ENCODE measurements at regions not wholly inside any gene's neighbourhood (a gene's known extent, or its start where the extent isn't known, plus 50 kb on each side); places are given as distances from the start of the nearest gene placed in this dataset.

DNA sequence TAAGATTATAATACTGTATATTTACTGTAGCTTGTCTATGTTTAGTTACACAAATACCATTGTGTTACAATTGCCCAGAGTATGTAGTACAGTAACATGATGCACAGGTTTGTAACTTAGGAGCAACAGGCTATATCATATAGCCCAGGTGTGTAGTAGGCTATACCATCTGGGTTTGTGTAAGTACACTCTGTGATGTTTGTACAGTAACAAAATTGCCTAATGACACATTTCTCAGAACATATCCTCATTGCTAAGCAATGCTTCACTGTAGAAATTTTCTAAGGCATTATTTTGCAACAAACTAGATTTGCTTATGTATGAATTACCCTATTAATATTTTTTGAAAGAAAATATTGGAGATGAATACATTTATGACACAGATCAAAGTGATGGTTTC lies 1390.9 kb downstream of the C4orf33 start:
- Histone ChIP-seq H3K27ac (ENCODE audit: low read length) (no peak overlapping the region), H4K20me1 (ENCODE audit: insufficient read depth) (no peaks in the 10 kb centered on the region), H3K4me3 (ENCODE audit: low read length) (no peak overlapping the region), H3K27me3 (ENCODE audit: insufficient read depth, low read depth, low read length) (no peaks in the 10 kb centered on the region), H2AFZ (ENCODE audit: low read depth, low read length) (no peak overlapping the region), H3K9ac (ENCODE audit: low read length) (no peak overlapping the region), H3K9me2 (ENCODE audit: insufficient read depth, low read length) (no peaks in the 10 kb centered on the region), H3K4me2 (ENCODE audit: low read length) (no peak overlapping the region), H3K36me3 (ENCODE audit: insufficient read depth, low read length) (no peaks in the 10 kb centered on the region), H3K79me2 (replicated peaks; ENCODE audit: insufficient read depth, low read length) (no peaks in the 10 kb centered on the region), H3F3A (ENCODE audit: insufficient read depth, low read length, poor library complexity, severe bottlenecking) (no peaks in the 10 kb centered on the region), H3K9me3 (ENCODE audit: low read length) (no peaks in the 10 kb centered on the region)
- TF ChIP-seq RAD21 (conservative IDR thresholded peaks at IDR 0.05) = no peak
- TF ChIP-seq MXI1 (conservative IDR thresholded peaks at IDR 0.05; ENCODE audit: poor library complexity, severe bottlenecking) = no peak
- TF ChIP-seq POLR2AphosphoS5 (IDR thresholded peaks at IDR 0.05) = no peak
- TF ChIP-seq SMC3 (conservative IDR thresholded peaks at IDR 0.05; ENCODE audit: poor library complexity) = no peak
- TF ChIP-seq REST (IDR thresholded peaks at IDR 0.05; ENCODE audit: borderline replicate concordance) = no peak
- no peak for TF ChIP-seq CTCF (IDR thresholded peaks at IDR 0.05; ENCODE audit: poor library complexity, severe bottlenecking)
- no peak for TF ChIP-seq TAF1 (IDR thresholded peaks at IDR 0.05; ENCODE audit: low read depth)
- TF ChIP-seq EP300 (conservative IDR thresholded peaks at IDR 0.05; ENCODE audit: poor library complexity, severe bottlenecking) = no peak
- no peak for TF ChIP-seq EZH2 (IDR thresholded peaks at IDR 0.05; ENCODE audit: borderline replicate concordance, insufficient read depth, low read length, poor library complexity, severe bottlenecking)

DNA sequence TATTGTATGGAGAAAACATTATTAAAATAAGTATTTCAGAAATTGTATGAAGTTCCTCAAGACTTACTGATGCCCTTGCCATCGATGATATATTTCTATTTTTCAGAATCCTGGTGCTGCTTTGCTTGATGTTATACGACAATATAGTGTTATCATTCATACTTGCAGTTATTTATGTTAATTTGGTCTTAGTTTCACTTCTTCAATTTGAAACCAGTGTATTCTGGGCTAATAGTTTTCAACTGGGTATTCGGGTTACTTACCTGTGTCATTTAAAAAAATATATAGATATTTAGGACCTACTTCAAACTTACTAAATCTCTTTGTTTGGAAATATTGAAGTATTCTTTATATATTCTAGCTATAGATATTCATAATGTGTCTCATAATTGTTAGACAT lies 1414.7 kb downstream of the C4orf33 start:
- Histone ChIP-seq H3K9me2 (ENCODE audit: insufficient read depth, low read length) (no peaks in the 10 kb centered on the region), H3K4me2 (ENCODE audit: low read length) (no peak overlapping the region), H3K36me3 (ENCODE audit: insufficient read depth, low read length) (no peaks in the 10 kb centered on the region), H2AFZ (ENCODE audit: low read depth, low read length) (no peak overlapping the region), H3K9ac (ENCODE audit: low read length) (no peak overlapping the region), H3K4me3 (ENCODE audit: low read length) (no peak overlapping the region), H3K27ac (ENCODE audit: low read length) (no peak overlapping the region), H3F3A (ENCODE audit: insufficient read depth, low read length, poor library complexity, severe bottlenecking) (no peaks in the 10 kb centered on the region), H3K27me3 (ENCODE audit: insufficient read depth, low read depth, low read length) (no peaks in the 10 kb centered on the region), H3K9me3 (ENCODE audit: low read length) (no peaks in the 10 kb centered on the region), H3K79me2 (replicated peaks; ENCODE audit: insufficient read depth, low read length) (no peaks in the 10 kb centered on the region), H4K20me1 (ENCODE audit: insufficient read depth) (no peaks in the 10 kb centered on the region)
- no peak for TF ChIP-seq REST (IDR thresholded peaks at IDR 0.05; ENCODE audit: borderline replicate concordance)
- TF ChIP-seq CTCF (IDR thresholded peaks at IDR 0.05; ENCODE audit: poor library complexity, severe bottlenecking) = no peak
- no peak for TF ChIP-seq POLR2AphosphoS5 (IDR thresholded peaks at IDR 0.05)
- TF ChIP-seq TAF1 (IDR thresholded peaks at IDR 0.05; ENCODE audit: low read depth) = no peak
- no peak for TF ChIP-seq RAD21 (conservative IDR thresholded peaks at IDR 0.05)
- TF ChIP-seq EP300 (conservative IDR thresholded peaks at IDR 0.05; ENCODE audit: poor library complexity, severe bottlenecking) = no peak
- TF ChIP-seq SMC3 (conservative IDR thresholded peaks at IDR 0.05; ENCODE audit: poor library complexity) = no peak
- TF ChIP-seq MXI1 (conservative IDR thresholded peaks at IDR 0.05; ENCODE audit: poor library complexity, severe bottlenecking) = no peak
- TF ChIP-seq EZH2 (IDR thresholded peaks at IDR 0.05; ENCODE audit: borderline replicate concordance, insufficient read depth, low read length, poor library complexity, severe bottlenecking) = no peak

Data from neural cell (in vitro differentiated cells).